ENCODE measurements at regions not wholly inside any gene's neighbourhood (a gene's known extent, or its start where the extent isn't known, plus 50 kb on each side); places are given as distances from the start of the nearest gene placed in this dataset.

DNA sequence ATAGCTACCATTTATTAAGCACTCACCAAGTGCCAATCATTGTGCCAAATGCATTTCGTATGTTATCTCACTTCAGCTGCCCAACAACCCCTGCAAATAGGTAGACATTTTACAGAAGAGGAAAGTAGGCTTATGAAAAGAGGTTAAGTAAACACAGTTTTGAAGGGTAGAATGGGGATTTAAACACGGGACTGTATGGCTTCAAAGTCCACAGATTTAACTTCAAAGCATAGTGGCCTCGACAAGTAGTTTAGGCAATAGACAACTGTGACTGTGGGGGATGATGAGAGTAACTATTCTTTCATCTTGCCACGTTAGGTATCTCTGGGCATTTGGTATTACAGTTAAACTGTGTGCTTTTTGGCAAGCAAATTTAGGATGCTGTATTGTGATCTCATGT lies 266.8 kb upstream of the SRRM4 start:
- no peak for TF ChIP-seq CTCF (IDR thresholded peaks at IDR 0.05; ENCODE audit: low read depth, low read length)
- DNase-seq (ENCODE audit: extremely low read depth, low read depth) = no peak

DNA sequence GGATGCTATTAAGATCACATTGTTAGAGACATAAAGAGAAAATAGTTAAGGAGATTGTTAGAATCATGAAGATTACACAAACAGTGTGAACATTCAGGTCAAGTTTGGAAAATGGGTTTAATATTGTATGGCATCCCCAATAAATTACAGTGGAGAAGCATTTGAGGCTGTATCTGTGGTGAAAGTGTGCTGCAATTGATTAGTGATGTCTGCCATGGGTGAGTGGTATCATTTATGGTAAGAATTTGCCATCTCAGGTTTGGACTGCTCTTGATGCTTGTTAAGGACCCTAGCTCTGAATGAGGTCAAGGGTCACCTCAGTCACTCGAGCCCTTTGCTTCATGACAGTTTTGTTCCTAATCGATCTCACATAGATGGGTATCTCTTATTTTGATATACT lies 265.7 kb upstream of the SRRM4 start:
- TF ChIP-seq CTCF (IDR thresholded peaks at IDR 0.05; ENCODE audit: low read depth, low read length) = no peak
- no peak for DNase-seq (ENCODE audit: extremely low read depth, low read depth)

GRCh38 chr12:118727196-118727978 lies 254.0 kb upstream of the SRRM4 start:
- TF ChIP-seq CTCF (IDR thresholded peaks at IDR 0.05; ENCODE audit: low read depth, low read length) = no peak
- DNase-seq (ENCODE audit: extremely low read depth, low read depth) = no peak

GRCh38 chr12:118727979-118728366 lies 253.4 kb upstream of the SRRM4 start:
- TF ChIP-seq CTCF (IDR thresholded peaks at IDR 0.05; ENCODE audit: low read depth, low read length) = no peak
- DNase-seq (ENCODE audit: extremely low read depth, low read depth) = no peak

DNA sequence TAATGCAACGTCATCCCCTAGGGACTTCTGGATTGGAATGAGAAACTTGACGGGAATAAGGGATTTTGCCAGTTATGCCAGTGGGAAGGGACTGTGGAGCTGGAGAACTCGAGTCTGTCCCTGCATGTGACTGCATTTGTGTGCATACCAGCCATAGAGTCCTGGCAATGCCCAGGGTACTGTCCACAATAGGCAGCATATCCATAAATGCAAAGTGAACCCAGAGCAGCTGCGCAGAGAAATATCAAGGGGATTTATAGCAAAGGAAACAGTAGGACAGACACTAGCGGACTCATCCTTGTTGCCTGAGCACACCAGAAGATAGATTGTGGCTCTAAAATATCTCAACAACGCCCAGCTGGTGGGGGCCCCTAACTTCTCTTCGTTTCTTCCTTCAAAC lies 247.1 kb upstream of the SRRM4 start:
- TF ChIP-seq CTCF (IDR thresholded peaks at IDR 0.05; ENCODE audit: low read depth, low read length) = no peak
- DNase-seq (ENCODE audit: extremely low read depth, low read depth) = no peak

GRCh38 chr12:118737985-118738540 lies 243.3 kb upstream of the SRRM4 start:
- DNase-seq (ENCODE audit: extremely low read depth, low read depth) = no peak
- TF ChIP-seq CTCF (IDR thresholded peaks at IDR 0.05; ENCODE audit: low read depth, low read length) = no peak

GRCh38 chr12:118741194-118741593 lies 240.1 kb upstream of the SRRM4 start:
- DNase-seq (ENCODE audit: extremely low read depth, low read depth) = no peak
- TF ChIP-seq CTCF (IDR thresholded peaks at IDR 0.05; ENCODE audit: low read depth, low read length) = no peak

Data from AG09319 (cell line).